ENCODE measurements at regions not wholly inside any gene's neighbourhood (a gene's known extent, or its start where the extent isn't known, plus 50 kb on each side); places are given as distances from the start of the nearest gene placed in this dataset.

GRCh38 chr16:62970851-62971250 is 934.6 kb upstream of the CDH8 start:
- TF ChIP-seq TAF1 (IDR thresholded peaks at IDR 0.05; ENCODE audit: borderline replicate concordance, insufficient read depth, low read length), result no peak
- no peak for TF ChIP-seq REST (IDR thresholded peaks at IDR 0.05; ENCODE audit: insufficient read depth in 1 of 2, low read depth in 2 of 2, low read length in 2 of 2)
- no peak for TF ChIP-seq SIN3A (IDR thresholded peaks at IDR 0.05; ENCODE audit: borderline replicate concordance, insufficient read depth, low read length)
- no peak for TF ChIP-seq POLR2AphosphoS5 (IDR thresholded peaks at IDR 0.05; ENCODE audit: low read depth, low read length)

Data from PFSK-1 (cell line).